H9 (cell line): ENCODE measurements at regions not wholly inside any gene's neighbourhood (a gene's known extent, or its start where the extent isn't known, plus 50 kb on each side); places are given as distances from the start of the nearest gene placed in this dataset.

Source experiments
- DNase-seq: peaks from one replicate; pipeline ENCODE4 v3.0.0-alpha.2; 2017
- H2AFZ ChIP-seq: one replicate; pipeline ENCODE4 v1.6.1; 2013; ENCODE audit warnings: mild to moderate bottlenecking, low read length, control low read depth, moderate library complexity
- H2AK5ac ChIP-seq: 2 replicates; pipeline ENCODE4 v1.6.1; 2013; ENCODE audit warnings: low read length, control low read depth, mixed read lengths; ENCODE audit not compliant: insufficient read length
- H2BK120ac ChIP-seq: one replicate; pipeline ENCODE4 v1.6.1; 2013; ENCODE audit warnings: low read depth, mild to moderate bottlenecking, low read length, control low read depth, inconsistent platforms; ENCODE audit not compliant: poor library complexity, severe bottlenecking
- H2BK12ac ChIP-seq: 2 replicates; pipeline ENCODE4 v1.6.1; 2013; ENCODE audit warnings: low read length, control low read depth, mixed read lengths, low read depth; ENCODE audit not compliant: insufficient read length
- H2BK15ac ChIP-seq: 2 replicates; pipeline ENCODE4 v1.6.1; 2013; ENCODE audit warnings: low read depth, low read length, control low read depth
- H2BK20ac ChIP-seq: one replicate; pipeline ENCODE4 v1.6.1; 2013; ENCODE audit warnings: low read depth, mild to moderate bottlenecking, low read length, control low read depth, inconsistent platforms; ENCODE audit not compliant: poor library complexity, severe bottlenecking
- H2BK5ac ChIP-seq: 2 replicates; pipeline ENCODE4 v1.6.1; 2013; ENCODE audit warnings: low read length, control low read depth, mixed read lengths; ENCODE audit not compliant: insufficient read length
- H3K14ac ChIP-seq: 2 replicates; pipeline ENCODE4 v1.6.1; 2013; ENCODE audit warnings: low read length, control low read depth; ENCODE audit not compliant: insufficient read depth
- H3K18ac ChIP-seq: 2 replicates; pipeline ENCODE4 v1.6.1; 2013; ENCODE audit warnings: low read depth, mild to moderate bottlenecking, mixed read lengths, low read length, control low read depth; ENCODE audit not compliant: insufficient read length
- H3K23ac ChIP-seq: 2 replicates; pipeline ENCODE4 v1.6.1; 2013; ENCODE audit warnings: low read length, control low read depth, mixed read lengths, low read depth; ENCODE audit not compliant: insufficient read length
- H3K23me2 ChIP-seq: 2 replicates; pipeline ENCODE4 v1.6.1; 2013; ENCODE audit warnings: low read depth, mild to moderate bottlenecking, mixed read lengths, low read length, control low read depth; ENCODE audit not compliant: insufficient read length, poor library complexity, severe bottlenecking
- H3K27ac ChIP-seq: 2 replicates; pipeline ENCODE4 v1.5.1; 2013; ENCODE audit warnings: low read length, control low read depth, mixed read lengths, low read depth; ENCODE audit not compliant: insufficient read length
- H3K27me3 ChIP-seq: 2 replicates; pipeline ENCODE4 v1.6.1; 2013; ENCODE audit warnings: low read length, control low read depth, inconsistent platforms; ENCODE audit not compliant: insufficient read depth
- H3K4ac ChIP-seq: 2 replicates; pipeline ENCODE4 v1.6.1; 2013; ENCODE audit warnings: low read depth, mild to moderate bottlenecking, control low read depth, inconsistent platforms, low read length, moderate library complexity
- H3K4me1 ChIP-seq: 2 replicates; pipeline ENCODE4 v1.6.1; 2013; ENCODE audit warnings: low read length, control low read depth, inconsistent platforms; ENCODE audit not compliant: insufficient read depth
- H3K4me2 ChIP-seq: 2 replicates; pipeline ENCODE4 v1.6.1; 2013; ENCODE audit warnings: low read length, control low read depth, mixed read lengths; ENCODE audit not compliant: insufficient read length, insufficient read depth
- H3K56ac ChIP-seq: 2 replicates; pipeline ENCODE4 v1.6.1; 2013; ENCODE audit warnings: low read depth, mild to moderate bottlenecking, mixed read lengths, low read length, control low read depth; ENCODE audit not compliant: insufficient read length
- H3K79me1 ChIP-seq: 2 replicates; pipeline ENCODE4 v1.6.1; 2013; ENCODE audit warnings: low read depth, mild to moderate bottlenecking, moderate library complexity, low read length, control low read depth, inconsistent platforms; ENCODE audit not compliant: insufficient read depth, poor library complexity, severe bottlenecking
- H3K79me2 ChIP-seq: 2 replicates; pipeline ENCODE4 v1.6.1; 2013; ENCODE audit warnings: low read length, control low read depth, inconsistent platforms; ENCODE audit not compliant: insufficient read depth
- H3K9ac ChIP-seq: 2 replicates; pipeline ENCODE4 v1.6.1; 2013; ENCODE audit warnings: low read length, control low read depth, mixed read lengths; ENCODE audit not compliant: insufficient read length; ENCODE audit errors: extremely low read depth
- H3K9me3 ChIP-seq: one replicate; pipeline ENCODE4 v1.6.1; 2013; ENCODE audit warnings: low read depth, low read length, inconsistent platforms; ENCODE audit not compliant: control insufficient read depth
- H3T11ph ChIP-seq: one replicate; pipeline ENCODE4 v1.6.1; 2013; ENCODE audit warnings: mild to moderate bottlenecking, low read length, control low read depth, inconsistent platforms
- H4K20me1 ChIP-seq: one replicate; pipeline ENCODE4 v1.6.1; 2013; ENCODE audit not compliant: control insufficient read depth, insufficient read length, insufficient read depth
- H4K5ac ChIP-seq: 2 replicates; pipeline ENCODE4 v1.6.1; 2013; ENCODE audit warnings: low read depth, mild to moderate bottlenecking, mixed read lengths, low read length, control low read depth; ENCODE audit not compliant: insufficient read length
- H4K8ac ChIP-seq: replicated peaks from 2 replicates; pipeline ENCODE4 v1.6.1; 2013; ENCODE audit warnings: low read length, control low read depth, mixed read lengths, low read depth; ENCODE audit not compliant: insufficient read length
- H4K91ac ChIP-seq: 2 replicates; pipeline ENCODE4 v1.6.1; 2013; ENCODE audit warnings: low read depth, mild to moderate bottlenecking, moderate library complexity, mixed read lengths, low read length, control low read depth; ENCODE audit not compliant: insufficient read length
- H3K27ac Mint-ChIP-seq, 3 experiments: 2 replicates in 2 of 3; 3 replicates in 1 of 3; pipeline ENCODE4 v1.8.0; 2020 to 2021; ENCODE audit warnings: mixed read lengths in 3 of 3, mild to moderate bottlenecking in 1 of 3, moderate library complexity in 1 of 3
- H3K27me3 Mint-ChIP-seq: 2 replicates; pipeline ENCODE4 v1.8.0; 2021; ENCODE audit warnings: low read depth, mild to moderate bottlenecking, moderate library complexity, mixed read lengths
- H3K36me3 Mint-ChIP-seq, 3 experiments: 2 replicates in 2 of 3; 3 replicates in 1 of 3; pipeline ENCODE4 v1.8.0; 2020 to 2021; ENCODE audit warnings: low read depth in 3 of 3, mixed read lengths in 3 of 3; ENCODE audit not compliant: insufficient read depth in 1 of 3
- H3K4me1 Mint-ChIP-seq, 2 experiments: 2 replicates each; pipeline ENCODE4 v1.8.0; 2020; ENCODE audit warnings: mixed read lengths in 2 of 2
- H3K4me3 Mint-ChIP-seq, 2 experiments: 2 replicates in 1 of 2; 3 replicates in 1 of 2; pipeline ENCODE4 v1.8.0; 2020 to 2021; ENCODE audit warnings: mild to moderate bottlenecking in 2 of 2, mixed read lengths in 2 of 2, moderate library complexity in 1 of 2
- H3K9me3 Mint-ChIP-seq, 2 experiments: 2 replicates in 1 of 2; 3 replicates in 1 of 2; pipeline ENCODE4 v1.8.0; 2020; ENCODE audit warnings: mild to moderate bottlenecking in 2 of 2, mixed read lengths in 2 of 2, moderate library complexity in 1 of 2
- CTCF ChIP-seq: fragments of 200-600 bp; sonication (generic); conservative IDR thresholded peaks from 3 replicates; pipeline ENCODE4 v1.8.0; 2021; ENCODE audit warnings: antibody characterized with exemption, mild to moderate bottlenecking
- WGBS: extraction: QIAGEN DNeasy Blood & Tissue Kit; methylation state at CpG from one replicate; pipeline ENCODE4 v1.1.7; 2013; ENCODE audit warnings: missing lambda C conversion rate, low lambda C conversion rate, mixed read lengths; ENCODE audit not compliant: insufficient read length; ENCODE audit errors: extremely low coverage; 5-methylcytosine and 5-hydroxymethylcytosine counted together

GRCh38 chr9:12095931-12096330 is 597.3 kb upstream of the TYRP1 start:
- no peak overlapping the region for H3K4ac ChIP-seq
- TF ChIP-seq CTCF = no peak
- H2BK12ac ChIP-seq = no peak overlapping the region
- no peak for DNase-seq
- no peak overlapping the region for H4K5ac ChIP-seq
- no peak overlapping the region for H4K91ac ChIP-seq
- no peaks in the 10 kb centered on the region for H3K9me3 ChIP-seq
- Mint-ChIP-seq H3K36me3 (peaks cover 0 to 4% (median 2%) of the 10 kb centered on the region in 3 experiments; a peak in 4 of 7 replicates), H3K4me3 (no peak overlapping the region), H3K9me3 (peaks cover 4 to 14% of the 10 kb centered on the region in 2 experiments; a peak in 4 of 5 replicates), H3K27ac (peak overlapping the region in 1 of 3 experiments; percentile 76; a peak in 2 of 7 replicates), H3K4me1 (peaks cover 0 to 3% of the 10 kb centered on the region in 2 experiments; a peak in 1 of 4 replicates), H3K27me3 (no peaks in the 10 kb centered on the region)
- no peak overlapping the region for H4K8ac ChIP-seq
- H3K18ac ChIP-seq = no peak overlapping the region
- H3K23me2 ChIP-seq = no peaks in the 10 kb centered on the region
- no peak overlapping the region for H2BK20ac ChIP-seq
- H3T11ph ChIP-seq = no peak overlapping the region
- no CpG with 5 or more reads among the region's 4 CpGs for WGBS
- H3K56ac ChIP-seq = no peak overlapping the region
- no peak overlapping the region for H3K23ac ChIP-seq
- no peaks in the 10 kb centered on the region for H3K4me1 ChIP-seq
- H3K9ac ChIP-seq = no peak overlapping the region
- no peak overlapping the region for H2AFZ ChIP-seq
- no peak overlapping the region for H3K14ac ChIP-seq
- H3K4me2 ChIP-seq = no peak overlapping the region
- no peaks in the 10 kb centered on the region for H3K79me1 ChIP-seq
- H4K20me1 ChIP-seq = no peaks in the 10 kb centered on the region
- H3K79me2 ChIP-seq = no peaks in the 10 kb centered on the region
- H2BK15ac ChIP-seq = no peak overlapping the region
- no peaks in the 10 kb centered on the region for H3K27me3 ChIP-seq
- H2AK5ac ChIP-seq = no peak overlapping the region
- no peak overlapping the region for H3K27ac ChIP-seq
- H2BK5ac ChIP-seq = no peak overlapping the region
- no peak overlapping the region for H2BK120ac ChIP-seq
